ENCODE measurements at regions not wholly inside any gene's neighbourhood (a gene's known extent, or its start where the extent isn't known, plus 50 kb on each side); places are given as distances from the start of the nearest gene placed in this dataset.

DNA sequence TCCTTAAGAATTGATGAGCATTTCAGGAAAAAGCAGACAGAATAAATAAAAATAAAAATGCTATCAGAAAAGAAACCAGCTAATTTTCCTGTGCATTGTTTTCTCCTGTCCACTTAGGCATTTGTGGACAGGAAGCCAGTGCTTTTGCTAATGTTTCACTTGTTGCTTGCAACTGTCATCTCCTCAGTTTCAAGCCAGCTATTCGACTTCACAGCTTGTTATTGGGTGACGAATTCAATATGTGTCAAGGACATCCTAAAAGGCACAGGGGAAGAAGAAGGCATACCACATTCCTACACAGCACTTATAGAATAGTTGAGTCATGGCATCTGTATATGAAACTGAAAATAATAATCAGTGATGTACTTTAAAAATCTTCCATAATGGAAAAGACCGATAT lies 530.6 kb upstream of the KIRREL3 start:
- no peak overlapping the region for H3K27ac ChIP-seq
- no peak overlapping the region for H3K4me3 ChIP-seq
- 0 to 100% (median 67%) methylated on average over 1 to 3 of the region's 3 CpGs for WGBS, 10 experiments
- no peaks in the 10 kb centered on the region for H3K4me1 ChIP-seq (replicated peaks in 1 of 2)
- in situ Hi-C loops (cut with MboI; ENCODE audit: low pct_unique_long_range_greater_than_20kb in 2 of 9, low sequenced_read_pairs in 9 of 9, unreplicated experiment in 9 of 9), result no loop called here
- no peak for ATAC-seq (replicated peaks in 6 of 8)

DNA sequence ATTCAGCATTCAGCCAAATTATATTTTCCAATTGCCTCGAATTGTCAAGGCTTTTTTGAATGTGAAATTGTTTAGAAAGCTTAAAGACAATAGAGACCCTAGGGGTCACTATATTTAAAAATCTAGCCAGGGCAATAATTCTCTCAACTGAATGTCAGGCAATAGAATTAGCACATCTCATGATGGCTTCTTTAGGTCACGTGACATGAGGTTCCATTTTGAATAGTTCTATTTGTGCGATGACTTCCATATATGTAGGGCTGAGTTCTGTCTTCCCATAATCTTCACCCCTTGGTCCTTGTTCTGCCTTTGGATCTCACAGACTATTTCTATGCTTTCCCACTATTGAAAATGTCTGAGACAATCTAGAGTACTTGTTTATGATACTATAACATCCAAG lies 527.7 kb upstream of the KIRREL3 start:
- in situ Hi-C loops (cut with MboI; ENCODE audit: low pct_unique_long_range_greater_than_20kb in 2 of 9, low sequenced_read_pairs in 9 of 9, unreplicated experiment in 9 of 9), result no loop called here
- no peak overlapping the region for H3K4me3 ChIP-seq
- no peaks in the 10 kb centered on the region for H3K4me1 ChIP-seq (replicated peaks in 1 of 2)
- ATAC-seq (replicated peaks in 6 of 8), result no peak
- 0 to 89% (median 66%) methylated on average over 1 to 3 of the region's 3 CpGs; no CpG with 5 or more reads in 2 of the 10 experiments for WGBS, 10 experiments
- no peak overlapping the region for H3K27ac ChIP-seq

DNA sequence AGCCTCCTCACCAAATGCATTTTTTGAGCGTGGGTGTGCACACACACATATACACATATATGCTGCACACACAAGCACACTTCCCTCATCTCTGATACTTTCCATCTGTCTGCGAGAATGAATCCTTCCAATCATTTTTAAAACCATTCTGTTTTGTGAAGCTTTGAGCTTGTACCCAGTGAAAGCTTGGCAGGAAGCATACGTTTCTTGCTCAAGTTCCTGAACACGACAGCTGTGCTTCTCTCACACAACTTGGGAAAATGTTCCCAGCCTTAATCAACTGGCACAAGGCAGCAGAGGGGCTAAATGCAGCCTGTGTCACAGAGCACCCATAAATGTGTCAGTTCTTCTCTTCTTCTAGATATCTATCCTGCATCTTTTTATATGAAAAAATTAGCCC lies 524.0 kb upstream of the KIRREL3 start:
- H3K27ac ChIP-seq, result no peak overlapping the region
- WGBS, 10 experiments, result 0 to 83% (median 50%) methylated on average over 1 to 4 of the region's 4 CpGs; no CpG with 5 or more reads in 1 of the 10 experiments
- no peaks in the 10 kb centered on the region for H3K4me1 ChIP-seq (replicated peaks in 1 of 2)
- in situ Hi-C loops (cut with MboI; ENCODE audit: low pct_unique_long_range_greater_than_20kb in 2 of 9, low sequenced_read_pairs in 9 of 9, unreplicated experiment in 9 of 9), result no loop called here
- no peak for ATAC-seq (replicated peaks in 6 of 8)
- no peak overlapping the region for H3K4me3 ChIP-seq

GRCh38 chr11:127521413-127521812 lies 520.8 kb upstream of the KIRREL3 start:
- peak in 2 of 8 experiments; percentile 94 for ATAC-seq (replicated peaks in 6 of 8)
- Histone ChIP-seq H3K4me1 (replicated peaks in 1 of 2) (no peaks in the 10 kb centered on the region), H3K4me3 (no peak overlapping the region), H3K27ac (no peak overlapping the region)
- in situ Hi-C loops (cut with MboI; ENCODE audit: low pct_unique_long_range_greater_than_20kb in 2 of 9, low sequenced_read_pairs in 9 of 9, unreplicated experiment in 9 of 9), result no loop called here
- 0 to 100% (median 71%) methylated on average over 1 to 2 of the region's 2 CpGs; no CpG with 5 or more reads in 1 of the 10 experiments for WGBS, 10 experiments

GRCh38 chr11:127507851-127508250 lies 507.3 kb upstream of the KIRREL3 start:
- Histone ChIP-seq H3K4me1 (replicated peaks in 1 of 2) (peaks cover 0 to 7% of the 10 kb centered on the region in 2 donors), H3K27ac (no peak overlapping the region), H3K4me3 (no peak overlapping the region)
- 0 to 100% (median 56%) methylated on average over 1 of the region's 1 CpG; no CpG with 5 or more reads in 2 of the 10 experiments for WGBS, 10 experiments
- ATAC-seq (replicated peaks in 6 of 8), result no peak
- in situ Hi-C loops (cut with MboI; ENCODE audit: low pct_unique_long_range_greater_than_20kb in 2 of 9, low sequenced_read_pairs in 9 of 9, unreplicated experiment in 9 of 9), result no loop called here

DNA sequence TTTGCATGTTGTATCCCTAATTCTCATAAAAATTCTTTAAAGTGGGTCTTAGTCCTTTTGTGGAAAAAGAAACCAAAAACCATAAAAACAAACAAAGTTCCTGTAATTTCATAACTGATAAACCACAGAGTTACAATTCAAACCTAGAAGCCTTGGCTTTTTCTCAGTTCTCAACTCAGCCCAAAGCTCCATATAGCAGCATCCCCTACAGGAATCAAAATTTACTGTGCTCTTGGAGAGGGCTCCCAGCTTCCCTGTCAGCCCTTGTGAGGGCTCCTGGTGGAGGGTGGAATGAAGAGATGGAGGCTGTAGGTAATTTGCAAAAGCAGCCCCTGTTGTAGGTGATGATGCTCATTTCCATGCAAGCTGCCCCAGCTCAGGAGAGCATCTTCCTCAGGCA lies 506.1 kb upstream of the KIRREL3 start:
- no peak for ATAC-seq (replicated peaks in 6 of 8)
- in situ Hi-C loops (cut with MboI; ENCODE audit: low pct_unique_long_range_greater_than_20kb in 2 of 9, low sequenced_read_pairs in 9 of 9, unreplicated experiment in 9 of 9), result no loop called here
- no peak overlapping the region for H3K4me3 ChIP-seq
- H3K27ac ChIP-seq, result no peak overlapping the region
- peaks cover 0 to 7% of the 10 kb centered on the region in 2 donors for H3K4me1 ChIP-seq (replicated peaks in 1 of 2)

DNA sequence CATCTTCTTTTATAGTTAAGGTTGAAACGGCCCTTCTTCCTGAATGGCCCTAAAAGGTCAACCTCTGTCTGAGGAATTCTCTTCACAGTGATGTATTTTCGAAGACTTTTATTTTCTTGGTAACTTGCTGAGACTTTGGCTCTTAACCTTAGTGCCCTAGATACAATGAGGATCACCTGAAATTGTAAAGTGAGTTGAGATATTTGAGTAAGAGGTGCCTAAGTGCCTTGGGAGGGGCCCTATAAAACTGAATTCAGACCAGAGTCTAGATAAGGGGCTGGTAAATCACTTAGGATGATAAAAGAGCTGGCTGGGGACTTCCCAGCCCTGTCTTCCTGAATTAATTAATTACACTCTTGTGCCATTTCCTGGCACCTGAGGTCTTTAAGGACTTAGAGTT lies 505.6 kb upstream of the KIRREL3 start:
- H3K4me3 ChIP-seq, result no peak overlapping the region
- no peak for ATAC-seq (replicated peaks in 6 of 8)
- peaks cover 0 to 7% of the 10 kb centered on the region in 2 donors for H3K4me1 ChIP-seq (replicated peaks in 1 of 2)
- H3K27ac ChIP-seq, result no peak overlapping the region
- WGBS, 10 experiments, result 0 to 100% (median 31%) methylated on average over 1 to 2 of the region's 2 CpGs; no CpG with 5 or more reads in 2 of the 10 experiments
- in situ Hi-C loops (cut with MboI; ENCODE audit: low pct_unique_long_range_greater_than_20kb in 2 of 9, low sequenced_read_pairs in 9 of 9, unreplicated experiment in 9 of 9), result no loop called here

DNA sequence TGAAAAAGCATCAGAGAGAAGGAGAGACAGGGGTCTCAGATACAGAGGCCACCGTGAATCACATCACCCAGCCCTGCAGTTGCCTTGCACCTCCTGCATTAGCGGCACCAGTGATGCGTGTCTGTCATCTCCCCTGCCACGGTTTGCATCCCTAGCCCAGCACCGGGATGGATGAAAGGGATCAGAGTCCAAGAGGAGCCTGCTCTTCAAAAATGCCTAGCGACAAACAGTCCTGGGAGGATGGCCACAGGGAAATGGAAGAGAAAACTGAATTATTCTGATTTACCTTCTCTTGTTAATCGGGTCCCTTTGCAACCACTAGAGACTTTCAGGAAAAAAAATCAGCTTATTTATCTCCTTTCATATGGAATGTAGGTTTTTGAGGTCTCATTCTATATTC lies 495.6 kb upstream of the KIRREL3 start:
- ATAC-seq (replicated peaks in 6 of 8), result no peak
- 0 to 90% (median 68%) methylated on average over 1 to 7 of the region's 7 CpGs; no CpG with 5 or more reads in 4 of the 10 experiments for WGBS, 10 experiments
- H3K27ac ChIP-seq, result no peak overlapping the region
- in situ Hi-C loops (cut with MboI; ENCODE audit: low pct_unique_long_range_greater_than_20kb in 2 of 9, low sequenced_read_pairs in 9 of 9, unreplicated experiment in 9 of 9), result no loop called here
- no peak overlapping the region for H3K4me3 ChIP-seq
- peaks cover 0 to 14% of the 10 kb centered on the region in 2 donors for H3K4me1 ChIP-seq (replicated peaks in 1 of 2)

DNA sequence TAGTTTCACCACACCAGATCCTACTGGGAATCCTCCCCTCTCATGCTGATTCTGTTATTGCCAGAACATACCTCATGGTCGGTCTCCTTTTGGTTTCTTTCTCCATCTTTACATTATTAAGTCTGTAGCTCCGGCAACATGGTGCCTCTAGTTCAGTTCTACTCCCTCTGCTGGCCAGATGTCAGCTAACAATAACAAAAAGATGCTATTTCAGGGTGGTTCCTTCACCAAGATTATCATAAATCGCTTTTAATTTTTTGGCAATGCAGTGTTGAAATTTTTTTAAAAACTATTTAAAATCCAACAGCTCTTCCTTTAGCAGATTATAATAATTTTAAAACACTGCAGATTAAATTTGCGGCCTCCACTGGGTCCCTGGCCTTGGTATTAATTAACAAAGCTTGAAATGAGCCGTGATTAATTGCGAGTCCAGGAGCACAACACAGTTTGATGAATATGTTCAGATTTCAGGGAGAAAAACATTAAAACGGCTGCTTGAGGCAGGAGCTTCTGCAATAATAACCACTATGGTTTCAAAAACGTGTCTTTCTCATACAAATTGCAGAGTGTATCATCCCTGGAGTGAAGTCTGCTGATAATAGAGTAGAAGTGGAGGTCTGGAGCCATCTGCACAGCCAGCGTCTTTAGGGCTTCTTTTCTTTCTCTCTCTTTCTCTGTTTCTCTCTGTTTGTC lies 492.9 kb upstream of the KIRREL3 start:
- Histone ChIP-seq H3K4me3 (no peak overlapping the region), H3K4me1 (replicated peaks in 1 of 2) (peaks cover 0 to 14% of the 10 kb centered on the region in 2 donors), H3K27ac (no peak overlapping the region)
- 0 to 63% (median 38%) methylated on average over 1 to 8 of the region's 9 CpGs for WGBS, 10 experiments
- ATAC-seq (replicated peaks in 6 of 8), result peak in 7 of 8 experiments; percentile 29 to 72 (median 54)
- in situ Hi-C loops (cut with MboI; ENCODE audit: low pct_unique_long_range_greater_than_20kb in 2 of 9, low sequenced_read_pairs in 9 of 9, unreplicated experiment in 9 of 9), result no loop called here

- Histone ChIP-seq H3K27ac (no peak overlapping the region), H3K4me3 (no peak overlapping the region), H3K4me1 (replicated peaks in 1 of 2) (peaks cover 0 to 14% of the 10 kb centered on the region in 2 donors)
- in situ Hi-C loops (cut with MboI; ENCODE audit: low pct_unique_long_range_greater_than_20kb in 2 of 9, low sequenced_read_pairs in 9 of 9, unreplicated experiment in 9 of 9), result no loop called here
- ATAC-seq (replicated peaks in 6 of 8), result peak in 4 of 8 experiments; percentile 41 to 80 (median 68)
- 11 to 82% (median 48%) methylated on average over 1 to 2 of the region's 2 CpGs; no CpG with 5 or more reads in 3 of the 10 experiments for WGBS, 10 experiments
These were observed 491.5 kb upstream of the KIRREL3 start for GRCh38 chr11:127492029-127492428.

DNA sequence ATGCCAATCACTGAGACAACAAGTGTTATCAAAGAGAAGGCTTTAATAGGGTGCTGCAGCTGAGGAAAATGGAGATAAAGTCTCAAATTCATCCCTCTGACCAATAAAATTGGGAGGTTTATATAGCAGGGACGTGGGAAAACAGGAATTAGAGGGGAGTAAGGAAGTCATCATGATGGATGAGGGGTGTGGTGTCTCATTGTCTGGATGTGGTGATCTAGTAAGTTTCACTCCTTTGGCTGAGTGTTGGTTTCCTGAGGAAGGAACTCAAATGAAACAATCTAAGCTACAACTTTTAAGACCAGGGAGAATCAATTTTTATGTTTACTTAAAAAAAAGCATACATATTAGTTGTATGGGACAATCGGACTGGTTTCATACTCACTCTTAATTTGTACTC lies 491.0 kb upstream of the KIRREL3 start:
- in situ Hi-C loops (cut with MboI; ENCODE audit: low pct_unique_long_range_greater_than_20kb in 2 of 9, low sequenced_read_pairs in 9 of 9, unreplicated experiment in 9 of 9), result no loop called here
- H3K4me1 ChIP-seq (replicated peaks in 1 of 2), result peaks cover 0 to 14% of the 10 kb centered on the region in 2 donors
- no peak for ATAC-seq (replicated peaks in 6 of 8)
- H3K27ac ChIP-seq, result no peak overlapping the region
- no peak overlapping the region for H3K4me3 ChIP-seq
- 0 to 100% (median 52%) methylated on average over 1 to 2 of the region's 2 CpGs; no CpG with 5 or more reads in 2 of the 10 experiments for WGBS, 10 experiments

DNA sequence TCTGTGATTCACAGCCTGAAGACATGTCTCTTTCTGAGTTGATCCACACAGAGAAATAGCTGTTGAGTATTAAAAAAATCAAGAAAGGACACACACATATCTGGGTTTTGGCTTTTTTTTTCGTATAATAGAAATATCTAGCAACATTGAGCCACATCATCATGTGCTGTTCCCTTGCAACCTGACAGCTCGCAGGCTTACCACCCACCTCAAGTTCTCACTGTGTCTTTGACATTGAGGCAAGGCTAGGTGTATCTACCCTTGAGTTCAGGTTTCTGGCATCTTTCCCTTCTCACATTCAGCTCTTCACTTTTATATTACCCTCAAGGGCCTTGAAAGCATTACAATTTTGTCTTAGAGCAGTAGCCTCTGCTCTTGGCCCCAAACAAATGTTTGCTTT lies 490.3 kb upstream of the KIRREL3 start:
- ATAC-seq (replicated peaks in 6 of 8), result no peak
- Histone ChIP-seq H3K27ac (no peak overlapping the region), H3K4me1 (replicated peaks in 1 of 2) (peaks cover 0 to 14% of the 10 kb centered on the region in 2 donors), H3K4me3 (no peak overlapping the region)
- in situ Hi-C loops (cut with MboI; ENCODE audit: low pct_unique_long_range_greater_than_20kb in 2 of 9, low sequenced_read_pairs in 9 of 9, unreplicated experiment in 9 of 9), result no loop called here
- WGBS, 10 experiments, result 0 to 100% (median 79%) methylated on average over 1 to 2 of the region's 2 CpGs; no CpG with 5 or more reads in 1 of the 10 experiments

DNA sequence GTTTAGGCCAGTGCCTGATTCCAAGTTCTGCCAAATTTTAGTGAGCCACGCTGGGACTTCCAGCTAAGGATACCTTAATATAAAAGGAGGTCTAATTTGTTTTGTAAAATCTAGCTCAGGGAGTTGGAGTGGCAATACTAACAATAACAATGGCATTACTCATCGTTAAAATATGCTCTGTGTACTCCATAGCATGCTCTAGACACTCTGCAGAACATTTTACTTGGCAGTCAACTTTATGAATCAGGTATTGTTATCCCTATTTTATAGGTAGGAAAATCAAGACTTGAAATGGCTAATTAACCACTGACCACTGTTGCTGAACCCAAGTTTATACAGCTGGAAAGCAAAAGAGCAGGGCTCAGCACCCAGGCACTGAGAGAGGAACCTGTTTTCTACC lies 485.0 kb upstream of the KIRREL3 start:
- no peak overlapping the region for H3K27ac ChIP-seq
- peak in 1 of 8 experiments; percentile 48 for ATAC-seq (replicated peaks in 6 of 8)
- in situ Hi-C loops (cut with MboI; ENCODE audit: low pct_unique_long_range_greater_than_20kb in 2 of 9, low sequenced_read_pairs in 9 of 9, unreplicated experiment in 9 of 9), result no loop called here
- H3K4me3 ChIP-seq, result no peak overlapping the region
- H3K4me1 ChIP-seq (replicated peaks in 1 of 2), result no peaks in the 10 kb centered on the region
- WGBS, 10 experiments, result 0 to 75% (median 58%) methylated on average over 1 to 2 of the region's 2 CpGs; no CpG with 5 or more reads in 1 of the 10 experiments

DNA sequence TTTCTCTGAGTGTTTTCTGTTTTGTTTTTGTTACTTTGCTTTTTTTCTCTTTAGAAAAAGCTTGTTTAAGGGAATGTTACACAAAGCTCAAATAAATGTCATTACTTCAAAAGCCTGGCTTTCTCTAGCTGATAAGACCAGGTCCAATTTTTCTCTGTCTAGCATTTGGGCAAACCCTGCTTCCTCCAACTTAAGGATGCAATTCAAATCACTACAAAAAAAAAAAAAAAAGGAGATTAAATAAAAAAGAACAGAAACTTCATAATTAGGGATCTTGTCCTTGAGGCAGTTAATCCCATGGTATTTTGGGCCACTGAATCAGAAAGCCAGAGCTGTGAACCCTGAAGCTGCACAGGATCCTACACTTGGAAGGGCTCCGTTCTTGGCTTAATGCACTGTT lies 480.8 kb upstream of the KIRREL3 start:
- in situ Hi-C loops (cut with MboI; ENCODE audit: low pct_unique_long_range_greater_than_20kb in 2 of 9, low sequenced_read_pairs in 9 of 9, unreplicated experiment in 9 of 9), result no loop called here

More for the DNA sequence above, 480.8 kb upstream of the KIRREL3 start:
- Histone ChIP-seq H3K4me3 (no peak overlapping the region), H3K4me1 (replicated peaks in 1 of 2) (no peaks in the 10 kb centered on the region), H3K27ac (no peak overlapping the region)
- no peak for ATAC-seq (replicated peaks in 6 of 8)
- WGBS, 10 experiments, result 23 to 100% (median 86%) methylated on average over 1 of the region's 1 CpG; no CpG with 5 or more reads in 2 of the 10 experiments
